HG03095 (cell line): ENCODE measurements at regions not wholly inside any gene's neighbourhood (a gene's known extent, or its start where the extent isn't known, plus 50 kb on each side); places are given as distances from the start of the nearest gene placed in this dataset.

Source experiments
- ATAC-seq: cut with Tn5 transposase; IDR thresholded peaks from one replicate; pipeline ENCODE4 v1.9.1; 2021; ENCODE audit warnings: moderate library complexity; ENCODE audit not compliant: unreplicated experiment

- no peak for ATAC-seq
Measured at GRCh38 chr15:93664213-93664956, 567.0 kb upstream of the MCTP2 start.

GRCh38 chr15:93662162-93662885 is 569.0 kb upstream of the MCTP2 start:
- no peak for ATAC-seq

DNA sequence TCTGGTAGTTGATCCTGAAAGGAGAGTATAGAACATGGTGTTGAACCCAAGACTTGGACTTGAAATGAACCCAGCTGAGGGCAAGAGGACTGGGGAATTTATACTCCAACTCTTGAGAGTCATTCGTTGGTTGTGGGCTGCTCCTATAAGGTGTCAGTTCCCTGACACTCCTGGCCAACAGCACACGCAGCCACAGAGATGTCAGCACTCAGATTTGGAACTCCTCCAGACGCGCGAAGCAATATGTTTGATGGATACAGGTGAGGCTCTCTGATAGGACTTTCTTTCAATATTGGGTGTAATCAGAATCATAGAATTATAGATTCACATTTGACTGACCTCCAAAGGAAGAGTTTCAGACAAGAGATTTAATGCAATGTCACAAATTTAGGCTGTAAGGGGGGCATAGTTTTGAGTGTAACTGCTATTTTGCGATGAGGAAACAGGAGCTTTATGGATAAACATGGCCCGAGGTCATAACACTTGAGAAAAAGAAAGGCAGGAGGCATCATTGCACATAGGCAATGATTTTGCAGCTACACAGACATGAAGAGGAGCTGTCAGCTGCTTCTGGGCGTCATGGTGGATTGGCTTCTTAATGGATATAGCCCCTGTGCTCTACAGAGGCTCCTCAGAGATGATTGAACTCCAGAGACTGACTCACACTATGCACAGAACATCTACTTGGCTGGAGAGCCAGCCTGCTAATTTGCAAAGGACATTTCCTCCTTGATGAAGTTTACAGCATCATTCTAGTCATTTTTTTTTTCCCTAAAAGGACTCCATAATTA is 569.2 kb upstream of the RGMA start:
- no peak for ATAC-seq

DNA sequence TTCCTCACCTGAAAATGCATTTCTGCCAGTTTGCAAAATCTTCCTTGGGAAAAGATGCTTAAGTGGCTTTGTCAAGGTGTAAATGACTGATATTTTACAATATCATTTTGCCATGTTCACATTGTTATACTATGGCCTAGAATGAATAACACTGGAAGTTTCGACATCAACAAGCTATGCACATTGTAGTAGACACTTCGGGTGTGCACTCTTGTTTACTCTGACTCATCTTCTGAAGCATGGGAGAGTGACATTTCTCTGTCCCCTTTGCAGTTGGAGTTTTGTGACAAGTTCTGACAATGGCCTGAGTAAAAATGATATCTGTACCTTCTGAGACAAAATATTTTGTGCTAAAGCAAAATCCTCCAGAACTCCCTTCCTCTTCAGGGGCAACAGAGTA is 567.0 kb upstream of the RGMA start:
- no peak for ATAC-seq

DNA sequence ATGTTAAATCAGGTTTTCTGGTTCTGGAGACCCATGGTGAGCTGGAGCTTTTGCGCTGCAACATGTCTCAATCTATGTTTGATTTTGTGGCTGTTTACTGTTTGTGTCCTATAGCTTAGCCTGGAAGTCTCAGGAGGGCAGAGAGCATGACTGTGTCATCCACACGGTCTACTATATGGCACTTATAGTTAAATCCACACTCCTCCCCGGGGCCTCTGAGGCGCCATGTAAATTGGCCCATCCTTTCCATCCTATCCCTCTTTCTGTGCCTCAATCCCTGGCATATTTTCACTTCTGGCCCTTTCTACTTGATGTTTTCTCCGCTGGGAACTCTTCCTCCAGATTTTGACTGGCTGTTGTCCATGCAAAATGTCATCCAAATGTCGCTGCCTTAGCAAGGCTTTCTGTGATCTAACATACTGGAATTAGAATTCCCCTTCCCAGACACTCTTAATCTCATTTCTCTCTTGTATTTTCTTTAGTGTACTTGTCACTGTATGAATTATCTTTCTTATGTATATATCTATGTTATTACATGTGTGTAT is 560.8 kb upstream of the RGMA start:
- ATAC-seq, result no peak

DNA sequence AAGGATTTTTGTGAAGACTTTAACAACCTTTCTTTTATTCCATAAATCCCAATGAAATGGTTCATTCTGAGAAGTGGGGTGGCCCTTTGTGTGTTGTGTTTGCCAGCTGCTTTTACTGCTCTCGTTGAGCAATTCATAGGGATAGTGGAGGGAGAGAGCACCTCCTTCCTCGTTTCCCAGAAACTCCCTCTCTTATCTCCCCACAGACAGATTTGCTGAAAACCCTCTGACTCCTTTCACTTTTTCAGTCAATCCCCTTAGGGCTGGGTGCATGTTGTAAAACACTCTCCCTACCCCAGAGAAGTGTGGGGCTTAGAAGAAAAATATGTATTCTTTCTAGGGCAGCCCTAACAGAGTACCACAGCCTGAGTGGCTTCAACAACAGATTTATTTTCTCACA is 557.2 kb upstream of the RGMA start:
- no peak for ATAC-seq

DNA sequence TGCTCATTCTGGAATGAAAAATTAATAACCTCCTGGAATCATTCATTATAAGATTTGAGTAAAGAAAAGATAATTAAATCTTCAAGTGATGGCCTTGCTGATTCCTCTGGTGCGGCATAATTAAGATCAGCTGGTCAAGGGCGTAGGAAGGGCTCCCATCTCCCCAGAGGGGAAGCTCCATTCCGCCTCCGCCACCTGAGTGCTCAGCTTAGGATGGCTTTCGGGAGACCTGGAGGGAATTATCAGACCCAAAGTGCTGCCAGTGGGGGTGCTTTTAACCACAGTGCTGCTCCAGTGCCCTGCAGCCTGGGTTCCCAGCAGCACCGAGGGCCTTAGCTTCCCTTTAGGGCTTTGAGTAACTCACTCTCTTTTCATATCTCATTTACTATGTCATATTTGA is 556.6 kb upstream of the RGMA start:
- no peak for ATAC-seq

- no peak for ATAC-seq
Measured at GRCh38 chr15:93644595-93644994, 555.6 kb upstream of the RGMA start.

GRCh38 chr15:93640411-93640962 is 551.5 kb upstream of the RGMA start:
- ATAC-seq, result no peak

DNA sequence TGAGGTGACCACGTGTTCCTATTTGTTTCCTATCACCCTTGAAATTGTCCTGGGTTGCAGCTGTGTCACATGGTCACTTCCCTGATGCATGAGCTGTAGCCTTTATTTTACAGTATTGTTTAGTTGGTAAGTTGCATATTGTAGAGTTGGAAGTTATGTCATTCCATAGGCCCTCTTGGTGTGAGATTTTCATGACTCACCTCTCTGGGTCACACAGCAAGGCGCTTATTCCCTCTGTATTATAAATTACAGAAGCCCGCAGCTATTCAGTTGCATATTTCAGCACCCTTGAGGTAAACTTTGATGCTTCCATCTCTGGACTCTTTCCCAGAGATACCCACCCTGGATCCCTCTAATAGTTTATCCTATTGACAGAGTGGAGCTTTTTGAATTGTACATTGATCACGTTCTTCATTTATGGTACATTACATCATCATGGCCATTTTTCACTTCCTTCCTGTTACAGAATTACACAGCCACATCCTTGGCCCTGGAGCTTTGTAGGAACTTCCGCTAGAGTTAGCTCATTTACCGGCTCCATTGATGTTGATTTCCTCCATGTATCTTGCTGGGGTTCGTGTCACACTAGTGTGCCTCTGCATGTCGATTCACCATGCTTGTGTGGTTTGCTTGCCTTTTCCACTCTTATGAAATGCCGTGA is 543.1 kb upstream of the RGMA start:
- ATAC-seq, result no peak

DNA sequence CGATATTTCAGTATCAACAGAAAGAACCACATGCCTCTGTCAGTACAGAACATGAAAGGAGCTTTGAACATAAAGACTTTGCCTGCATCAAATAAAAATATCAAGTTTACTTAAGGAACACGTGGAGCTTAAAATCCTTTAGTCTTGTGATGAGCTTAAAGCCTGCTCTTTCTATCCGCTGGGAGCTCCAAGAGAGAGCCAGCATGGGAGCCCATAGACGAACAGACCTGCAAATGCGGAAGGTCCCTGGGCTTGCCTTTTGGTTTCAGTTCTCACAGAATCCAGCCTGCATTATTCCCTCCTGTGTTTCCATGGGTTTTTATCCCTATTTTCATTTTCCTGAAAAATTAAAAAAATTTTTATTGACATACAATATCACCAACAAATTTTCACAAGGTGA is 530.6 kb upstream of the RGMA start:
- ATAC-seq, result no peak

GRCh38 chr15:93617443-93617842 is 528.4 kb upstream of the RGMA start:
- no peak for ATAC-seq

DNA sequence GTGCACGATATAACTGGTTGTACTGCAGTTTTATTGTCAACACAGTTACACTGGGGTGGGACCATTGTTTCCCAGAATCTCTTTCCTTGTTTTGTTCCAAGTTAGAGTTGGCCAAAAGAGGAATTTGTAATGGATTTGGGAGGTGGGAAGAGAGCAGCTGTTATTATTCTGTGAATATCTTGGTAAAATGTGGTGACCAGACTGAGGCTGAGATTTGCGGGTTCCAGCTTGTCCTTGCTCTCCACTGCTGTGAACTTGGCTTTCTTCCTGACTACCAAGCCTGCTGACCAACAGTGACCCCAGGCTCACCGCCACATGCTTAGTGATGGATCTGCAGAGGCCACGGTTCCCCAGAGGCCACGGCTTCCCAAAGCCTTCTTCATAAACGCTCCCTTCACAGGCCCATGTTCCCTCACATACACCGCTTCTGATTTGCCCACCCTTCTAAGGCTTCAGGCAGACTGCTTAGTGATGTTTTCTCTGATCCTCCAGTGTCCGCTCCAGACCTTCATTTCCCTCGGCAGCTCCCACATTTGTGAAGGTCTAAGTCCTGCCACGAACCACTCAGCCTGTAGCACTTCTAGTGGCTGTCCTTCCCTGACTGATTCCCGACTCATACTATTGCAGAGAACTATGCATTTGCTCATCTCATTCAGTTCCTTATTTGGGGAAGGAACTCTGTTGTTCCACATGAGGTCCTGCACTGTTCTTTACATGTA is 525.5 kb upstream of the RGMA start:
- ATAC-seq, result no peak

DNA sequence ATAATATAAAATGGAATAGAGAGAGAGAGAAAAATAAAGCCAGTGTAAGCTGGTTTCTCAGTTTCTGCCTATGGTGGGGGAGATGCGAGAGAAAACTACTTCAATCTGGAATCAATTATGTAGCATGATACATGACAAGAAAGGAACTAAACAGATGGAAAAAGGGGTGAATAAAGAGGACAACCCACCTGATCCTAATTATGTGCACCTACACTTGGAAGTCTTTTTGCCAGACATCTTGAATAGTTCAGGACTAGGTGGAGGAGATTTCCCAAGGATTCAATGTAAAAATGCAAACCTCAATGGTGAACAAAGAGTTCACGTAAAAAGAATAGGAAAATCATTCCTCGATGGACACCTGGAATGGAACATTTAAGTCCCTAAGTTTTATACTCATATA is 524.4 kb upstream of the RGMA start:
- ATAC-seq, result no peak

GRCh38 chr15:93612953-93613352 is 523.9 kb upstream of the RGMA start:
- no peak for ATAC-seq

- no peak for ATAC-seq
Measured at GRCh38 chr15:93610944-93611343, 521.9 kb upstream of the RGMA start.

DNA sequence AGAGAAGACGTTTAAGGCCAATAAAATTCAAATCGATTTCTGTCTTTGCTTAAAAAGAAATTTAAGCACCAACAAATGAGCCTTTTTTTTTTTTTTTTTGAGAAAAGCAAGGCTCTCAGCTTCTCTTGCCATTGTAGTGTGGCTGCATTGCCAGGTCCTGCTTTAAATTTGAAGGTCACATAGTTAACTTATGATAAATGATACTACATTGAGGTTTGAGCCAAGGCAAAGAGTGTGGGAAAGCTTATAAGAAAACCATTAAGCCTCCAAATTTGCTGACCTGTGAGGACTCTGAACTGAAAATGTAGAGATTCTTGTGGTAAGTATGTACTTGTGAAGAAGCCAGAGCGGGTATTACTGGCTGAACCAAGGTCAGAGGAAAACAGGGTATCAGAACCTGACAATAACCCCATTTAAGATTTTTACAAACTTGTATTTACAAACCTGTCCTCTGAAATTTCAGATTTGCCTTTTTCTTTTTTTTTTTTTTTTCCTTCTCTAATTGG is 519.7 kb upstream of the RGMA start:
- no peak for ATAC-seq

GRCh38 chr15:93603550-93603949 is 514.5 kb upstream of the RGMA start:
- no peak for ATAC-seq

DNA sequence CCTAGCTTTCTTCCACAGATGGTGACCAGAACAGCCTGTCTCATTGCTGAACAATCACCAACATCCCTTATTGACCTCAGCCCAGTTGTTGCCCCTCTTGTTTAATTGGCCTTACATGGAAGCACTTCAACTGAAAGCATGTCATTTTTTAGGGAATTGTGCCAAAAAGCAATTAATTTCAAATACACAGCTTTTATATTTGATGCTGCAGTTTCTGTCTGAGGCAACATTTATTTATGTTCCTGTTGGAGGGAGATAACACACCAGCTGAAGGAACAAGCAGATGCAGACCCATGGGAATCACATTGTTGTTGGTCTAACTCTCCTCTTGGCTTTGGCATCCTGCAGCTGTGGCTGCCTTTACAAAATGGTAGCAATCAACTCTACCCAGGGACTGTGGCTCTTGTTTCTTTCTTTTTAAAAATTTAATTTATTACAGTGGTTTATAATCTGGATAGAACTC is 498.1 kb upstream of the RGMA start:
- ATAC-seq, result no peak

- no peak for ATAC-seq
Measured at GRCh38 chr15:93585012-93585411, 496.0 kb upstream of the RGMA start.
